ENCODE measurements at regions not wholly inside any gene's neighbourhood (a gene's known extent, or its start where the extent isn't known, plus 50 kb on each side); places are given as distances from the start of the nearest gene placed in this dataset.
"Not testable (repeated sequence)": the region's sequence is repeated elsewhere in the genome, so short reads cannot be mapped to it uniquely, and the experiment has no call there.

DNA sequence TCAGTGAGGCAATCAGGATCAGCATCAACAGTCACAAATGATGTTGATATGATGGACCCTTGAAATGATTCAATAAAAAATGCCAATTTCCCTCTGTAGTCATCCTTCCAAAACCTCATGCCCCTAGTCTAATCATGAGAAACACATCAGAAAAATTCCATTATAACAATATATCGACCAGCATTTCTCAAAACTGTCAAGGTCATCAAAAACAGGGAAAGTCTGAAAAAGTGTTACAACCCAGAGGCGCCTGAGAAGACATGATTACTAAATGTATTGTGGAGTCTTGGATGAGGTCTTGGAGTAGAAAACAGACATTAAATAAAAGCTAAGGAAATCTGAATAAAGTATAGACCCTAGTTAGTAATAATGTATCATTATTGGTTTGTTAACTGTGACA is 133.8 kb downstream of the SLC35B3 start:
- Histone ChIP-seq H3K4me3 (ENCODE audit: low read depth, low read length, poor library complexity, severe bottlenecking) (no peak overlapping the region), H4K20me1 (ENCODE audit: insufficient read depth, low read length) (no peaks in the 10 kb centered on the region), H3K4me1 (ENCODE audit: insufficient read depth, low read length, poor library complexity, severe bottlenecking) (no peaks in the 10 kb centered on the region), H3K79me2 (ENCODE audit: insufficient read depth, low read depth, low read length) (no peaks in the 10 kb centered on the region), H3K27ac (ENCODE audit: low read depth, low read length, poor library complexity, severe bottlenecking) (no peak overlapping the region), H3K36me3 (ENCODE audit: insufficient read depth, low read length) (no peaks in the 10 kb centered on the region), H3K9me3 (ENCODE audit: low read length) (no peaks in the 10 kb centered on the region), H3K9me2 (ENCODE audit: insufficient read depth, low read length) (no peaks in the 10 kb centered on the region), H2AFZ (ENCODE audit: low read length) (no peak overlapping the region), H3K4me2 (ENCODE audit: low read length) (no peak overlapping the region)
- ChIA-PET CTCF (ENCODE audit: unreplicated experiment) (no interaction called here), POLR2A (interaction anchor here (1.4 kb wide), 1 partner anchor 642 kb away, joined by 3 read pairs; no protein-coding TSS in a partner anchor)
- DNase-seq (ENCODE audit: low spot score), result no peak
- intact Hi-C loops (cut with micrococcal nuclease; ENCODE audit: unreplicated experiment), result no loop called here
- BruUV-seq (replicated peaks), result no TSS peak
- no peak for TF ChIP-seq EZH2phosphoT487 (IDR thresholded peaks at IDR 0.05; ENCODE audit: borderline replicate concordance, low read depth, low read length)
- TF ChIP-seq, protein P1, sequence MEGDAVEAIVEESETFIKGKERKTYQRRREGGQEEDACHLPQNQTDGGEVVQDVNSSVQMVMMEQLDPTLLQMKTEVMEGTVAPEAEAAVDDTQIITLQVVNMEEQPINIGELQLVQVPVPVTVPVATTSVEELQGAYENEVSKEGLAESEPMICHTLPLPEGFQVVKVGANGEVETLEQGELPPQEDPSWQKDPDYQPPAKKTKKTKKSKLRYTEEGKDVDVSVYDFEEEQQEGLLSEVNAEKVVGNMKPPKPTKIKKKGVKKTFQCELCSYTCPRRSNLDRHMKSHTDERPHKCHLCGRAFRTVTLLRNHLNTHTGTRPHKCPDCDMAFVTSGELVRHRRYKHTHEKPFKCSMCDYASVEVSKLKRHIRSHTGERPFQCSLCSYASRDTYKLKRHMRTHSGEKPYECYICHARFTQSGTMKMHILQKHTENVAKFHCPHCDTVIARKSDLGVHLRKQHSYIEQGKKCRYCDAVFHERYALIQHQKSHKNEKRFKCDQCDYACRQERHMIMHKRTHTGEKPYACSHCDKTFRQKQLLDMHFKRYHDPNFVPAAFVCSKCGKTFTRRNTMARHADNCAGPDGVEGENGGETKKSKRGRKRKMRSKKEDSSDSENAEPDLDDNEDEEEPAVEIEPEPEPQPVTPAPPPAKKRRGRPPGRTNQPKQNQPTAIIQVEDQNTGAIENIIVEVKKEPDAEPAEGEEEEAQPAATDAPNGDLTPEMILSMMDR (conservative IDR thresholded peaks at IDR 0.05; ENCODE audit: low read length), result no peak

DNA sequence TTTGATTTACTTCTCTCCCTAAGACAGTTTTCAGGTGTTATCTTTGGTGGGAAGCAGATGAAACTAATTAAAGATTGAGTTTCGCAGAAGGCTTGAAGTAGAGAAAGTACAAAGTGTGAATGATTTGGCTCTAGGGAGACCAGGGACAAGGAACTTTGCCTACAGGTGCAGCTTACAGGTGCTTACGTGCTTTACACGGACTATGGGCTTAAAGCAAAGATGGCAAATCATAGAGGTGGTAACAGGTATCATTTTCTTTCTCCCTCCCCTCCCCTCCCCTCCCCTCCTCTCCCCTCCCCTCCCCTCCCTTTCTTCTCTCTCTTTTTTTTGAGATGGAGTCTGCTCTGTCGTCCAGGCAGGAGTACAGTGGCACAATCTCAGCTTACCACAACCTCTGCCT is 136.3 kb downstream of the SLC35B3 start:
- intact Hi-C loops (cut with micrococcal nuclease; ENCODE audit: unreplicated experiment), result no loop called here
- TF ChIP-seq EZH2phosphoT487 (IDR thresholded peaks at IDR 0.05; ENCODE audit: borderline replicate concordance, low read depth, low read length), result no peak
- TF ChIP-seq, protein P1 (conservative IDR thresholded peaks at IDR 0.05; ENCODE audit: low read length), result no peak
- no TSS peak for BruUV-seq (replicated peaks)
- Histone ChIP-seq H3K4me2 (ENCODE audit: low read length) (no peak overlapping the region), H3K36me3 (ENCODE audit: insufficient read depth, low read length) (no peaks in the 10 kb centered on the region), H3K9me2 (ENCODE audit: insufficient read depth, low read length) (no peaks in the 10 kb centered on the region), H3K27ac (ENCODE audit: low read depth, low read length, poor library complexity, severe bottlenecking) (no peak overlapping the region), H2AFZ (ENCODE audit: low read length) (no peak overlapping the region), H3K4me3 (ENCODE audit: low read depth, low read length, poor library complexity, severe bottlenecking) (no peak overlapping the region), H3K4me1 (ENCODE audit: insufficient read depth, low read length, poor library complexity, severe bottlenecking) (no peaks in the 10 kb centered on the region), H3K79me2 (ENCODE audit: insufficient read depth, low read depth, low read length) (no peaks in the 10 kb centered on the region), H4K20me1 (ENCODE audit: insufficient read depth, low read length) (no peaks in the 10 kb centered on the region), H3K9me3 (ENCODE audit: low read length) (no peaks in the 10 kb centered on the region)
- ChIA-PET POLR2A (no interaction called here), CTCF (ENCODE audit: unreplicated experiment) (no interaction called here)
- DNase-seq (ENCODE audit: low spot score), result no peak

DNA sequence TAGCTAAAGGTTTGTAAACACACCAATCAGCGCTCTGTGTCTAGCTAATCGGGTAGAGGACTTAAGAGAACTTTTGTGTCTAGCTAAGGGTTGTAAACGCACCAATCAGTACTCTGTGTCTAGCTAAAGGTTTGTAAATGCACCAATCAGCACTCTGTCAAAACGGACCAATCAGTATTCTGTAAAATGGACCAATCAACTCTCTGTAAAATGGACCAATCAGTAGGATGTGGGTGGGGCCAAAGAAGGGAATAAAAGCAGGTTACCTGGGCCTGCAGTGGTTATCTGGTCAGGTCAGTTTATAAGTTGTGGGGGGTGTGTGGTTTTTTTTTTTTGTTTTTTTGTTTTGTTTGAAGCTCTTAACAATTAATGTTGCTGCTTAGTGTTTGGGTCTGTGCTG is 152.4 kb downstream of the SLC35B3 start:
- H3K4me1 ChIP-seq (ENCODE audit: insufficient read depth, low read length, poor library complexity, severe bottlenecking); H4K20me1 ChIP-seq (ENCODE audit: insufficient read depth, low read length); H3K36me3 ChIP-seq (ENCODE audit: insufficient read depth, low read length); BruUV-seq (replicated peaks); H3K79me2 ChIP-seq (ENCODE audit: insufficient read depth, low read depth, low read length); H3K27ac ChIP-seq (ENCODE audit: low read depth, low read length, poor library complexity, severe bottlenecking); H3K4me3 ChIP-seq (ENCODE audit: low read depth, low read length, poor library complexity, severe bottlenecking); H2AFZ ChIP-seq (ENCODE audit: low read length); H3K9me3 ChIP-seq (ENCODE audit: low read length); CTCF ChIA-PET (ENCODE audit: unreplicated experiment); H3K4me2 ChIP-seq (ENCODE audit: low read length); H3K9me2 ChIP-seq (ENCODE audit: insufficient read depth, low read length); DNase-seq (ENCODE audit: low spot score); intact Hi-C loops (cut with micrococcal nuclease; ENCODE audit: unreplicated experiment): not testable (repeated sequence)
- POLR2A ChIA-PET, result interaction anchor here (0.6 to 0.9 kb wide), 2 partner anchors 116 to 138 kb away, joined by 3 to 4 read pairs; no protein-coding TSS in a partner anchor
